ENCODE measurements at regions not wholly inside any gene's neighbourhood (a gene's known extent, or its start where the extent isn't known, plus 50 kb on each side); places are given as distances from the start of the nearest gene placed in this dataset.

DNA sequence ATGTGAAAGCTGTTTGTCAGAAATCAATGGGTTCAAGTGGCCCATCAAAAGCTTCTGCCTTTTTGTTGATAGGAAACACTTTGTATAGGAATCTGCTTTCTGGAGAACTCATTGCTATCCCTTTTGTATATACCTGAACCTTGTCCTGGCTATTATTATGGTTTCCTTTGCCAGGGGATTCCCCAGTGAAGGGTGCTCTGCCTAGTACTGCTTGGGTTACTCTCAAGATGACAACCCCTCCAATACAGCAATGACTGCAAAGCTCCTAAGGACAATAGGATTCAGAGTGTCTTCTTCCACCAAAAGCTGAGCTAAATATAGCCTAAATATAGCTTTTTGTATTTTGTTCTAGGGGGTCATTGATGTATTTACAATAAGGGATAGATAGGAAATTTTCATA lies 54.0 kb upstream of the PTPRK start (continued):
- TF ChIP-seq, protein P1, sequence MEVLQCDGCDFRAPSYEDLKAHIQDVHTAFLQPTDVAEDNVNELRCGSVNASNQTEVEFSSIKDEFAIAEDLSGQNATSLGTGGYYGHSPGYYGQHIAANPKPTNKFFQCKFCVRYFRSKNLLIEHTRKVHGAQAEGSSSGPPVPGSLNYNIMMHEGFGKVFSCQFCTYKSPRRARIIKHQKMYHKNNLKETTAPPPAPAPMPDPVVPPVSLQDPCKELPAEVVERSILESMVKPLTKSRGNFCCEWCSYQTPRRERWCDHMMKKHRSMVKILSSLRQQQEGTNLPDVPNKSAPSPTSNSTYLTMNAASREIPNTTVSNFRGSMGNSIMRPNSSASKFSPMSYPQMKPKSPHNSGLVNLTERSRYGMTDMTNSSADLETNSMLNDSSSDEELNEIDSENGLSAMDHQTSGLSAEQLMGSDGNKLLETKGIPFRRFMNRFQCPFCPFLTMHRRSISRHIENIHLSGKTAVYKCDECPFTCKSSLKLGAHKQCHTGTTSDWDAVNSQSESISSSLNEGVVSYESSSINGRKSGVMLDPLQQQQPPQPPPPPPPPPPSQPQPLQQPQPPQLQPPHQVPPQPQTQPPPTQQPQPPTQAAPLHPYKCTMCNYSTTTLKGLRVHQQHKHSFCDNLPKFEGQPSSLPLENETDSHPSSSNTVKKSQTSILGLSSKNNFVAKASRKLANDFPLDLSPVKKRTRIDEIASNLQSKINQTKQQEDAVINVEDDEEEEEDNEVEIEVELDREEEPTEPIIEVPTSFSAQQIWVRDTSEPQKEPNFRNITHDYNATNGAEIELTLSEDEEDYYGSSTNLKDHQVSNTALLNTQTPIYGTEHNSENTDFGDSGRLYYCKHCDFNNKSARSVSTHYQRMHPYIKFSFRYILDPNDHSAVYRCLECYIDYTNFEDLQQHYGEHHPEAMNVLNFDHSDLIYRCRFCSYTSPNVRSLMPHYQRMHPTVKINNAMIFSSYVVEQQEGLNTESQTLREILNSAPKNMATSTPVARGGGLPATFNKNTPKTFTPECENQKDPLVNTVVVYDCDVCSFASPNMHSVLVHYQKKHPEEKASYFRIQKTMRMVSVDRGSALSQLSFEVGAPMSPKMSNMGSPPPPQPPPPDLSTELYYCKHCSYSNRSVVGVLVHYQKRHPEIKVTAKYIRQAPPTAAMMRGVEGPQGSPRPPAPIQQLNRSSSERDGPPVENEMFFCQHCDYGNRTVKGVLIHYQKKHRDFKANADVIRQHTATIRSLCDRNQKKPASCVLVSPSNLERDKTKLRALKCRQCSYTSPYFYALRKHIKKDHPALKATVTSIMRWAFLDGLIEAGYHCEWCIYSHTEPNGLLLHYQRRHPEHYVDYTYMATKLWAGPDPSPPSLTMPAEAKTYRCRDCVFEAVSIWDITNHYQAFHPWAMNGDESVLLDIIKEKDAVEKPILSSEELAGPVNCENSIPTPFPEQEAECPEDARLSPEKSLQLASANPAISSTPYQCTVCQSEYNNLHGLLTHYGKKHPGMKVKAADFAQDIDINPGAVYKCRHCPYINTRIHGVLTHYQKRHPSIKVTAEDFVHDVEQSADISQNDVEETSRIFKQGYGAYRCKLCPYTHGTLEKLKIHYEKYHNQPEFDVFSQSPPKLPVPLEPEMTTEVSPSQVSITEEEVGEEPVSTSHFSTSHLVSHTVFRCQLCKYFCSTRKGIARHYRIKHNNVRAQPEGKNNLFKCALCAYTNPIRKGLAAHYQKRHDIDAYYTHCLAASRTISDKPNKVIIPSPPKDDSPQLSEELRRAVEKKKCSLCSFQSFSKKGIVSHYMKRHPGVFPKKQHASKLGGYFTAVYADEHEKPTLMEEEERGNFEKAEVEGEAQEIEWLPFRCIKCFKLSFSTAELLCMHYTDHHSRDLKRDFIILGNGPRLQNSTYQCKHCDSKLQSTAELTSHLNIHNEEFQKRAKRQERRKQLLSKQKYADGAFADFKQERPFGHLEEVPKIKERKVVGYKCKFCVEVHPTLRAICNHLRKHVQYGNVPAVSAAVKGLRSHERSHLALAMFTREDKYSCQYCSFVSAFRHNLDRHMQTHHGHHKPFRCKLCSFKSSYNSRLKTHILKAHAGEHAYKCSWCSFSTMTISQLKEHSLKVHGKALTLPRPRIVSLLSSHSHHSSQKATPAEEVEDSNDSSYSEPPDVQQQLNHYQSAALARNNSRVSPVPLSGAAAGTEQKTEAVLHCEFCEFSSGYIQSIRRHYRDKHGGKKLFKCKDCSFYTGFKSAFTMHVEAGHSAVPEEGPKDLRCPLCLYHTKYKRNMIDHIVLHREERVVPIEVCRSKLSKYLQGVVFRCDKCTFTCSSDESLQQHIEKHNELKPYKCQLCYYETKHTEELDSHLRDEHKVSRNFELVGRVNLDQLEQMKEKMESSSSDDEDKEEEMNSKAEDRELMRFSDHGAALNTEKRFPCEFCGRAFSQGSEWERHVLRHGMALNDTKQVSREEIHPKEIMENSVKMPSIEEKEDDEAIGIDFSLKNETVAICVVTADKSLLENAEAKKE (CRISPR knock-in tag; IDR thresholded peaks at IDR 0.05): no peak
- TF ChIP-seq, protein P2, sequence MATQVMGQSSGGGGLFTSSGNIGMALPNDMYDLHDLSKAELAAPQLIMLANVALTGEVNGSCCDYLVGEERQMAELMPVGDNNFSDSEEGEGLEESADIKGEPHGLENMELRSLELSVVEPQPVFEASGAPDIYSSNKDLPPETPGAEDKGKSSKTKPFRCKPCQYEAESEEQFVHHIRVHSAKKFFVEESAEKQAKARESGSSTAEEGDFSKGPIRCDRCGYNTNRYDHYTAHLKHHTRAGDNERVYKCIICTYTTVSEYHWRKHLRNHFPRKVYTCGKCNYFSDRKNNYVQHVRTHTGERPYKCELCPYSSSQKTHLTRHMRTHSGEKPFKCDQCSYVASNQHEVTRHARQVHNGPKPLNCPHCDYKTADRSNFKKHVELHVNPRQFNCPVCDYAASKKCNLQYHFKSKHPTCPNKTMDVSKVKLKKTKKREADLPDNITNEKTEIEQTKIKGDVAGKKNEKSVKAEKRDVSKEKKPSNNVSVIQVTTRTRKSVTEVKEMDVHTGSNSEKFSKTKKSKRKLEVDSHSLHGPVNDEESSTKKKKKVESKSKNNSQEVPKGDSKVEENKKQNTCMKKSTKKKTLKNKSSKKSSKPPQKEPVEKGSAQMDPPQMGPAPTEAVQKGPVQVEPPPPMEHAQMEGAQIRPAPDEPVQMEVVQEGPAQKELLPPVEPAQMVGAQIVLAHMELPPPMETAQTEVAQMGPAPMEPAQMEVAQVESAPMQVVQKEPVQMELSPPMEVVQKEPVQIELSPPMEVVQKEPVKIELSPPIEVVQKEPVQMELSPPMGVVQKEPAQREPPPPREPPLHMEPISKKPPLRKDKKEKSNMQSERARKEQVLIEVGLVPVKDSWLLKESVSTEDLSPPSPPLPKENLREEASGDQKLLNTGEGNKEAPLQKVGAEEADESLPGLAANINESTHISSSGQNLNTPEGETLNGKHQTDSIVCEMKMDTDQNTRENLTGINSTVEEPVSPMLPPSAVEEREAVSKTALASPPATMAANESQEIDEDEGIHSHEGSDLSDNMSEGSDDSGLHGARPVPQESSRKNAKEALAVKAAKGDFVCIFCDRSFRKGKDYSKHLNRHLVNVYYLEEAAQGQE (IDR thresholded peaks at IDR 0.05; ENCODE audit: unreplicated experiment): no peak

DNA sequence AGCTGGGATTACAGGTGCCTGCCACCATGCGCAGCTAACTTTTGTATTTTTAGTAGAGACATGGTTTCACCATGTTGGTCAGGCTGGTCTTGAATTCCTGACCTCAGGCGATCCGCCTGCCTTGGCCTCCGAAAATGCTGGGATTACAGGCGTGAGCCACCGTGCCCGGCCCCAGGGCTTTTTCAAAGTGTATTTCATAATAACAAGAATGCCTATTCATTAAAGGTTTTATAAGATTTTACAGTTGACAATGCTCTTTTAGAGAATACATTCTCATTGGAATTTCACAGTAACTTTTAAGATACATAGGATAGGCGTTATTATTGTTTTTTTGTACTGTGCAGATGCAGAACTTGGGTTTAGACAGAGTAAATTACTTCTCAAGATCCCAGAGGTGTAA lies 52.6 kb upstream of the PTPRK start:
- Mint-ChIP-seq H3K36me3 (ENCODE audit: low read depth) (no peaks in the 10 kb centered on the region), H3K27me3 (ENCODE audit: insufficient read depth, low read depth, poor library complexity) (peaks cover 3% of the 10 kb centered on the region), H3K4me3 (no peak overlapping the region), H3K4me1 (peaks cover 13% of the 10 kb centered on the region), H3K9me3 (peaks cover 4% of the 10 kb centered on the region; the same call in 1 of the 3 replicates), H3K27ac (no peak overlapping the region)
- Histone ChIP-seq H2AFZ (no peak overlapping the region), H3K9me2 (ENCODE audit: insufficient read depth) (no peaks in the 10 kb centered on the region), H3K4me3 (no peak overlapping the region), H3K36me3 (ENCODE audit: insufficient read depth) (no peaks in the 10 kb centered on the region), H3K79me2 (replicated peaks; ENCODE audit: insufficient read depth) (no peaks in the 10 kb centered on the region), H3K4me2 (no peak overlapping the region), H3K27me3 (ENCODE audit: insufficient read depth) (no peaks in the 10 kb centered on the region), H3K27ac (ENCODE audit: low read depth) (no peak overlapping the region), H3K4me1 (ENCODE audit: insufficient read depth) (no peaks in the 10 kb centered on the region; the same call in 1 of the 2 replicates), H3F3A (replicated peaks; ENCODE audit: low read depth) (no peaks in the 10 kb centered on the region), H4K20me1 (replicated peaks; ENCODE audit: insufficient read depth) (no peaks in the 10 kb centered on the region)
- no peak for DNase-seq (ENCODE audit: low spot score)
- no peak for ATAC-seq
- TF ChIP-seq EZH2 (IDR thresholded peaks at IDR 0.05; ENCODE audit: low read depth, unreplicated experiment) (no peak), NANOG (IDR thresholded peaks at IDR 0.05; ENCODE audit: borderline replicate concordance) (no peak), ZNF114 (CRISPR knock-in tag; IDR thresholded peaks at IDR 0.05) (no peak), POLR2AphosphoS5 (IDR thresholded peaks at IDR 0.05; ENCODE audit: low read depth) (no peak), CREB1 (CRISPR knock-in tag; IDR thresholded peaks at IDR 0.05; ENCODE audit: low read depth) (no peak)
- TF ChIP-seq, protein P3, sequence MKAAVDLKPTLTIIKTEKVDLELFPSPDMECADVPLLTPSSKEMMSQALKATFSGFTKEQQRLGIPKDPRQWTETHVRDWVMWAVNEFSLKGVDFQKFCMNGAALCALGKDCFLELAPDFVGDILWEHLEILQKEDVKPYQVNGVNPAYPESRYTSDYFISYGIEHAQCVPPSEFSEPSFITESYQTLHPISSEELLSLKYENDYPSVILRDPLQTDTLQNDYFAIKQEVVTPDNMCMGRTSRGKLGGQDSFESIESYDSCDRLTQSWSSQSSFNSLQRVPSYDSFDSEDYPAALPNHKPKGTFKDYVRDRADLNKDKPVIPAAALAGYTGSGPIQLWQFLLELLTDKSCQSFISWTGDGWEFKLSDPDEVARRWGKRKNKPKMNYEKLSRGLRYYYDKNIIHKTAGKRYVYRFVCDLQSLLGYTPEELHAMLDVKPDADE (IDR thresholded peaks at IDR 0.05): no peak
- TF ChIP-seq, protein P4, sequence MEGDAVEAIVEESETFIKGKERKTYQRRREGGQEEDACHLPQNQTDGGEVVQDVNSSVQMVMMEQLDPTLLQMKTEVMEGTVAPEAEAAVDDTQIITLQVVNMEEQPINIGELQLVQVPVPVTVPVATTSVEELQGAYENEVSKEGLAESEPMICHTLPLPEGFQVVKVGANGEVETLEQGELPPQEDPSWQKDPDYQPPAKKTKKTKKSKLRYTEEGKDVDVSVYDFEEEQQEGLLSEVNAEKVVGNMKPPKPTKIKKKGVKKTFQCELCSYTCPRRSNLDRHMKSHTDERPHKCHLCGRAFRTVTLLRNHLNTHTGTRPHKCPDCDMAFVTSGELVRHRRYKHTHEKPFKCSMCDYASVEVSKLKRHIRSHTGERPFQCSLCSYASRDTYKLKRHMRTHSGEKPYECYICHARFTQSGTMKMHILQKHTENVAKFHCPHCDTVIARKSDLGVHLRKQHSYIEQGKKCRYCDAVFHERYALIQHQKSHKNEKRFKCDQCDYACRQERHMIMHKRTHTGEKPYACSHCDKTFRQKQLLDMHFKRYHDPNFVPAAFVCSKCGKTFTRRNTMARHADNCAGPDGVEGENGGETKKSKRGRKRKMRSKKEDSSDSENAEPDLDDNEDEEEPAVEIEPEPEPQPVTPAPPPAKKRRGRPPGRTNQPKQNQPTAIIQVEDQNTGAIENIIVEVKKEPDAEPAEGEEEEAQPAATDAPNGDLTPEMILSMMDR (conservative IDR thresholded peaks at IDR 0.05; ENCODE audit: low read depth in 2 of 2): no peak
- TF ChIP-seq, protein P2 (IDR thresholded peaks at IDR 0.05; ENCODE audit: unreplicated experiment): no peak

All from GM23338 (cell line).